Erythroblast (primary cell): ENCODE measurements at regions not wholly inside any gene's neighbourhood (a gene's known extent, or its start where the extent isn't known, plus 50 kb on each side); places are given as distances from the start of the nearest gene placed in this dataset.

Experiments used
- GATA1 ChIP-seq: IDR thresholded peaks from 2 replicates; pipeline ENCODE4 v1.6.1; 2011; ENCODE audit warnings: low read depth, mild to moderate bottlenecking, control low read depth, low read length, moderate library complexity
- POLR2A ChIP-seq: IDR thresholded peaks from 2 replicates; pipeline ENCODE4 v1.6.1; 2011; ENCODE audit warnings: mild to moderate bottlenecking, low read length

DNA sequence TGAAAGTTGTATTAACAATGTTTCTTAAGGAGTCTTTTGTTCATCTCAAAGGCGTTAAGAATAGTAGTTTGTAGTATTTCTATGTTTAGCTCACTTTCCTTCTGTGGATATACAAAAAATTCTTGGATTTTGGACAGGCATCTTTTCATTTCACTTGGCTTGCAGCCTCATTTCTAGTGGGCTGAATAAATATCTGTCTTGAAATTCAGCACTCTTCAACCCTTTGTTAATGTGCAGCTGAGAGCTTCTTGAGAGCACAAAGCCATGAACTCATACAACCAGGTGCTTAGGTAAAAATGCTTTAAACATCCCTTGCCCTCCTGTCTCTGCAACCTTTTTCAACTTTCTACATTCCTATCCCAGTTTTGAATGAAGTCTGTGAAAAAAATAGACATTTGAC, 1003.2 kb downstream of the C4orf33 start:
- TF ChIP-seq POLR2A (no peak), GATA1 (no peak)
